NCI-H1694 treated with DMSO at 0.1 percent for 48 hours (cell line): ENCODE measurements at regions not wholly inside any gene's neighbourhood (a gene's known extent, or its start where the extent isn't known, plus 50 kb on each side); places are given as distances from the start of the nearest gene placed in this dataset.
"Not testable (repeated sequence)": the region's sequence is repeated elsewhere in the genome, so short reads cannot be mapped to it uniquely, and the experiment has no call there.

ENCODE experiments used
- DNase-seq: peaks from one replicate; lab custom pipeline; 2025; lab: John Stamatoyannopoulos, UW

- DNase-seq = no peak
These were observed 234.5 kb upstream of the GAP43 start for GRCh38 chr3:115388811-115389210.

- no peak for DNase-seq
These were observed 226.5 kb upstream of the GAP43 start for GRCh38 chr3:115396801-115397200.

GRCh38 chr3:115397433-115397832 is 225.9 kb upstream of the GAP43 start:
- DNase-seq = no peak

GRCh38 chr3:115398506-115398905 is 224.8 kb upstream of the GAP43 start:
- no peak for DNase-seq

GRCh38 chr3:115399750-115400149 is 223.6 kb upstream of the GAP43 start:
- DNase-seq = no peak

GRCh38 chr3:115401298-115401697 is 222.0 kb upstream of the GAP43 start:
- no peak for DNase-seq

- DNase-seq = no peak
These were observed 221.3 kb upstream of the GAP43 start for GRCh38 chr3:115401851-115402501.

GRCh38 chr3:115402651-115403050 is 220.7 kb upstream of the GAP43 start:
- DNase-seq = no peak

GRCh38 chr3:115403786-115404185 is 219.5 kb upstream of the GAP43 start:
- DNase-seq = no peak

- DNase-seq = no peak
These were observed 213.7 kb upstream of the GAP43 start for GRCh38 chr3:115409596-115409995.

- not testable (repeated sequence) for DNase-seq
These were observed 208.7 kb upstream of the GAP43 start for GRCh38 chr3:115414610-115415009.

- no peak for DNase-seq
These were observed 207.9 kb upstream of the GAP43 start for GRCh38 chr3:115415246-115415996.

- DNase-seq = no peak
These were observed 204.7 kb upstream of the GAP43 start for GRCh38 chr3:115418583-115418982.

GRCh38 chr3:115420086-115420485 is 203.2 kb upstream of the GAP43 start:
- DNase-seq = no peak

GRCh38 chr3:115423170-115423569 is 200.1 kb upstream of the GAP43 start:
- no peak for DNase-seq

GRCh38 chr3:115428841-115429240 is 194.5 kb upstream of the GAP43 start:
- DNase-seq = no peak

- no peak for DNase-seq
These were observed 186.5 kb upstream of the GAP43 start for GRCh38 chr3:115436767-115437301.

GRCh38 chr3:115438799-115439198 is 184.5 kb upstream of the GAP43 start:
- no peak for DNase-seq

GRCh38 chr3:115445559-115445958 is 177.8 kb upstream of the GAP43 start:
- DNase-seq = no peak

- no peak for DNase-seq
These were observed 174.5 kb upstream of the GAP43 start for GRCh38 chr3:115448851-115449250.

- no peak for DNase-seq
These were observed 173.3 kb upstream of the GAP43 start for GRCh38 chr3:115450036-115450435.

- no peak for DNase-seq
These were observed 159.3 kb upstream of the GAP43 start for GRCh38 chr3:115464036-115464435.

GRCh38 chr3:115469649-115470048 is 153.7 kb upstream of the GAP43 start:
- no peak for DNase-seq
